Activated CD4-positive, alpha-beta T cell treated with anti-CD3 and anti-CD28 coated beads, Interleukin-2, amount 50 U/mL, for 24 hours (primary cell): ENCODE measurements at regions not wholly inside any gene's neighbourhood (a gene's known extent, or its start where the extent isn't known, plus 50 kb on each side); places are given as distances from the start of the nearest gene placed in this dataset.

Experiments used
- DNase-seq, 2 donors: peaks; one replicate each; pipeline ENCODE4 v3.0.0-alpha.2; 2020; ENCODE audit warnings: low read depth in 1 of 2, low spot score in 1 of 2

DNA sequence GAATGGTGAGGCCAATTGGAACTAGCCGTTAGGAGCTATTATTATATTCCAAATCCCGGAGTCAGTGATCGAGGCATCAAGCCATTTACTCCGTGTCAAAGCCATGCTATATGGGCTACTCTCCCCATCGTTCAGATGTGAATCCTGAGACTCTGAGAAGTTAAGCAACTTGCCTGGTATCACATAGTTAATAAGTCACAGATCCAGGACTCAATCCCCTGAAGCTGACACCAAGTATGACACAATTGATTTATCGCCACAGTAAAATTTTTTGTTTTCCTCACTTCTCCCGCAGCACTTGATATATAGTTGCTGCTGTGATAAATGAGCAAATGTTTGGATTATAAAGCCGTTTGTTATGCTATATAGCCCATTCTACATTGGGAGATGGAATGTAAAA lies 50.8 kb upstream of the TSHZ2 start:
- no peak for DNase-seq

DNA sequence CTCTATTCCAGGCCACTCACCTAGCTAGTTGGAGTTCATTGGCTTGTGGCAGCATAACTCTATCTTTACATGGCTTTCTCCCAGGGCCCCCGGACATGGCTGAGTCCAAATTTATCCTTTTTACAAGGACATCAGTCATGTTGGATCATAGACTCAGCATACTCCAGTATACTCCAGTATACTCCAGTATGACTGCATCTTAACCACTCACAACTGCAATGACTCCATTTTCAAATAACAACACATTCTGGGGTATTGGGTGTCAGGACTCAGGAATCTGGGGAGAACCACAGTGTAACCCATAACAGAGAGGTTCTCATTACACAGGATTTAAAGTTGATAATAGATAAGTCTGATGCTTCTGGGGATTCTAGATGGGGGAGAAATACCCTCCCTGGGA lies 53.8 kb upstream of the TSHZ2 start:
- DNase-seq: no peak

DNA sequence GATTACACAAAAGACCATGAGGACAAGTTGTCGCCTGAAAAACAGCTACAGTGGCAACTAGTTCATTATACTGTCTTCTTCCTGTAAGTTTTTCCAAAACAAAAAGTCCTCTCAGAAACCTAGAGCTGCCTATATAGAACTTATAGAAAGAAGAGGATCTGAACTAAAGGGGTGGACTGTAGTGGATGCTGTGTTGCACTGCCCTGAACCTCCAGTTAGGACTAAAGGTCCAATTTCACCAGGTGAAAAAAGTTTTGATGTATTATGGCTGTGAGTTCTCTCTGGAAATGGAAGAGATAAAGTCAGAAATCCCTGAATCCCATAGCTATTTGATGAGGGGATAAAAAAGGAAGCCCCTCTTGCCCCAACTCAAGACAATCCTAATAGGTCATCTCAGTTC lies 56.6 kb upstream of the TSHZ2 start:
- DNase-seq: no peak

DNA sequence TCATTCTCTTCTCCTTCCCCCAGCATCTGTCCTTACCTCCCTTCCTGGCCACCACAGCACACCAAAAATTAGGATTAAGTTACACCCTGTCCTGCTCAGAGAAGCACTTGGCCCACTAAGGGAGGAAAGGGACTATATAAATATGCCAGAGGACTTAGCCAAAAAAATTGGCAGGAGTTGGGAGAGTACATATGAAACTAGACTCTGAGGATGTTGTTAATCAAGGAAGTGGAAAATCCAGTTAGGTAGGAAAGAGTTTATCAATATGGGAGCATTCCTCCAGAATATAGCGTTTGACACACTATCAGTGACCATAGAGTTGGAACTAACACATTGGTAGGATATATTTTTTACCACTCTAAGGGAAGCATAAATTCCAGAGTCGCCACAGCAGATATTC lies 57.3 kb upstream of the TSHZ2 start:
- DNase-seq: no peak

DNA sequence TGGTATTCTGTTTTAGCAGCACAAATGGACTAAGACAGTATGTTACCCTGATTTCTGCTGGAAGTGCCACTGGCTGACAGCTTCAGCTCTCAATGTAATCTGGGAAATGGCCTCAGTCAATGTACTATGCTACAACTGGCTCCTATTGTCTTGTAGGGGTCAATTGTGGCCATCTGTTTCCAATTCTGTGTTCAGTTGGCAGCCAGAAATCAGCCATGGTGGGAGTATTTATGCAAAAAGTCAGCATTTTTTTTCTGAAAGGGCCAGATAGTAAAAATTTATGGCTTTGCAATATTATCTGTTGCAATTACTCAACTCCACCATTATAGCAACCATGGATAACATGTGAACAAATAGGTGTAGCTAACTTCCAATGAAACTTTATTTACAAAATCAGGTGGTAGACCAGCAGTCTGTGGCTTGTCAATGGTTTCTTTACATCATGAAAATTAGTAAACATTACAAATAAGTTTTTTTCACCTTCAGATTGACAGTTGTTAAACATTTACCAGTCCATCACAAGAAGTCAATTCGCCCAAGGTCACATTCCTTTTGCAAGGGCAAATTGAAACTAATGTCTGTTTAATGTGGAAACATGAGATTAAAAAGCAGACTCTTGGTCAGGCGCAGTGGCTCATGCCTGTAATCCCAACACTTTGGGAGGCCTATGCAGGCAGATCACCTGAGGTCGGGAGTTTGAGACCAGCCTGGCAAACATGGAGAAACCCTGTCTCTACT lies 58.3 kb upstream of the TSHZ2 start:
- DNase-seq: no peak

DNA sequence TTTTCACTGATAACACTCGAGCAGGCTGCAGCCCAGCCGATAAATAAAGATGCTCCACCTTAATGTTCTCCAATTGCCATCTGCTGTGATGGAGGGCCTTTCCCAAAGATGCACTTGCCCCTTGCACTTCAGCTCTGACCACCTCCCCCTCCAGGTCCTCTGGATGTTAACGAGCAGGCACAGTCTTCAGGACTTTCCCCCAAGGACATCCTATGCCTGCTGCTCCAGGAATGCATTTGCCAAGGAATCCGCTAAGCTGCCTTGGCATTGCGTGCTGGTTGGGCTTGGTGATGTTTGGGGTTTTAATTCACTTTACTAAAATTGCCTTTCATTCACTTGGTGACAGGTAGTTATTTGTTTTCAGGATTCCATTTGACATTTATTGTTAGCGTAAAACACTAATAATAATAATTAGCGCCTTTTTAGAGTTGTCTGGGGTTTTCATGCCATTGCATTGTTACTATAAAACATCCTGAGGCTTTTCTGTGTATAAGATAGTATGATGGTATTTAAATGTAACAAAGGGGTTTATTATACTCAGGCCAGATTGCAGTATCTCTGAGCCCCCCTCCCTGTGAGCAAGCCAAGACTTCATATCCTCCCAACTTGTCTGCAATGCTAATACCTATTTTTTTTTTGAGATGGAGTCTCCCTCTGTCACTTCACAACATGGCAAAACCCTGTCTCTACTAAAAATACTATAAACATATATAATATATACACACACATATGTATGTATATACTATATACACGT lies 66.7 kb upstream of the TSHZ2 start:
- DNase-seq: no peak

DNA sequence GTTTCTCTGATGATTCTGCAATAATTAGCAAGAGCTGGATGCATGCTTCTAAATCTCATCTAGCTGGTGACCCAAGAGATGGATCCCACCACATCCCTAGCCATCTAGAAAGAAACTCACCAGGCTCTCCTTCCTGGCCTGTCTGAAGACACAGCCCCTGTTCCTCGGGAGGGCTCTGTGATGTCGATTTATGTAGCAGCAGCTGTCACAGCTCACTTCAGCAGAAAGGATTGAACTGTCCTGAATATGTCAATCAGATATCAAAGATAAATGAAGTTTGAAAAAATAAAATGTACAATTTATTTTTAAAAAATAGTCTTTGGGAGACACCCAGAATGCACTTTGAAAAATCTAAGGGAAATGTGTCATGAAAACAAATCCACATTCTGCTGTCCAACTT lies 67.3 kb upstream of the TSHZ2 start:
- no peak for DNase-seq

DNA sequence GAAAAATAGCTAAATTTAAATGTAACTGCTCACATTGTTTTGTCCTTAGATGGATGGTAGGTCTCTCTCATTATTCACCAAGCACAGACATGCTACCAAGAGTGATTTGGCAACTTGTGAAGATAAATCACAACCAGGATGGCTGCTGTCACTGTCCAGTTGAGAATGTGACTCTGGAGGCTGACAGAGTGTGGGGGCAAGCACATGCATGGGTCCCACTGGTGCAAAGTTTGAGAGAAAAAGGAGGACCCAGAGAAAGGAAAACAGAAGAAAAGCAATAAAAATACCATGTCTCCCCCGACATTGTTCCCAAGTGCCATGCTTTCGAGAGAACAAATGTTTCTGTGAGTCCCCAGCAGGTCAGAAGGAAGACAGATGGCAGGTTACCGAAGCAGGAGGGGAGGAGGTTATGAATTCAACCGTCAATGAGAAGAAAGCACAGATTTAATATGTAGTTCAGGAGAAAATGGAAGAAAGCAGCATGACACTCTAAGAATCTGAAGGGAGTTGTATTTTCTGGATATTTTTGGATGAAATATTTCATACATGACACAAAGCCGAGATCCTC lies 73.0 kb upstream of the TSHZ2 start:
- DNase-seq: no peak

DNA sequence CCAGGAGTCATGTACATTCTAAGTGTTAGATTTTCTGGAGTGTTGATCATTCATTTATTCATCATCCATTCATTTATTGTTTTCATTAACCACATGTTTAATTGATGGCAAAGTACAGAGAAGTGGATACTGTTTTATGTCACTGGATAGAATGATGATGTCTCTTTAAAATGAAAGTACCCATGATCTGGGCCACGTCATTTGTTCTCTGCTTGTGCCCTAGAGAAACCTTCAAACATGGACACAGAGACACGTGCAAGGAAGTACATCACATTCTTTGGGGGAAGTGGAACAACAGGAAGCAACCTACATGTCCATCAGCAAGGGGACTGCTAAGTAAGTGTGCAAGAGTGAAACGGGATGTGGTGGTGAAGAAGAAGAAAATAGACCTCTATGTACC lies 75.8 kb upstream of the TSHZ2 start:
- no peak for DNase-seq

DNA sequence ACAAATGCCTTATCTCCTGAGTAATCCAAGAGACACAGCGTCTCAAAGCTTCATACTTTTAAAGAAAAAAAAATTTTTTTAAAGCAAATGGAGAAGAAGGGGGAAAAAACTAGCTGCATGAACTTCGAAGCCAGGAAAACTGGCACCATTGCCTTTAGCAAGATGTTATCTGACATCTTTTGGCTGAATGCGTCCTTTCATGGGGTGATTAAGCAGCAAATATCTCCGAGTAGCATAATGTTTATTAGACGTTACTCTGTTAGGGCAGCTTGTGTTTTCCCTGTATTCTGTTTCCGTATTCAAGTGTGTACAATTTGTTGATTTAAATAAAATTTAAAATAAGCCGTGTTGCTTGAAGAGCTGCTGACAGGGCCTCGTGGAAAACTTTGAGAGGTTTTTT lies 76.5 kb upstream of the TSHZ2 start:
- DNase-seq: no peak

DNA sequence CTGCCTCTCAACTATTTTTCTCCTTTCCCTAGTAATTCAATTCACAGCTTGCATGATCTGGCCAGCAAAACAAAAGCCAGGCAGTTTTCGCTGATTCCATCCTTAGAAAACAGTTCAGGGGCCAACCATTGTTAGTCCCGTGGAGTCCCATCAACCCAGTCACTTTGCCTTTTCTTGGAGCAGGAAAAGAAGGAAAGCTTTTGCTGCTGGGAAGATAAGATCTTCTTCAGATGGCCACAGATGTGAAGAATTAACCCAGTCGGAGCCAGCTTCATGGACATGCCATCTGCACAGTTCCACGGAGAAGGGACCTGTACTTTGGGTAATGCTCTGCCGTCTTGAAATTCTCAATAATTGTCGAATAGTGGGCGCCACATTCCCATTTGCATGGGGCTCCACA lies 76.9 kb upstream of the TSHZ2 start:
- DNase-seq: no peak

DNA sequence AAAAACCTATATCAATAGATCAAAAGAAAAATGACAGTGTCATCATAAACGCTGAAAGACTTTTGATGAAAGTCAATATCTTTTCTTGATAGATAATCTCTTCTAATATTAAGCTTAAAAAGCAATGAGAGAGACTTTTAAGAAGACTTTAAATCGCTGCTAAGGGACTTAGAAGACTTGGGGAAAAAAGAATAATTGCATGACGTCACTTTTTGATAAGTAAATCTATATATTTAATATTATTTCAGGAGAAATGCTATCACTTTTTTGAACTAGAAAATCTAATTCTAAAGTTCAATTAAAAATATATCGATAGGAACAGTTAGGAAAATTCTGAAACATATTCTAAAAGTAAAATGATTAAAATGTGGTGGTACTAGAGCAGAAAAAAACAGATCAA lies 78.7 kb upstream of the TSHZ2 start:
- no peak for DNase-seq

DNA sequence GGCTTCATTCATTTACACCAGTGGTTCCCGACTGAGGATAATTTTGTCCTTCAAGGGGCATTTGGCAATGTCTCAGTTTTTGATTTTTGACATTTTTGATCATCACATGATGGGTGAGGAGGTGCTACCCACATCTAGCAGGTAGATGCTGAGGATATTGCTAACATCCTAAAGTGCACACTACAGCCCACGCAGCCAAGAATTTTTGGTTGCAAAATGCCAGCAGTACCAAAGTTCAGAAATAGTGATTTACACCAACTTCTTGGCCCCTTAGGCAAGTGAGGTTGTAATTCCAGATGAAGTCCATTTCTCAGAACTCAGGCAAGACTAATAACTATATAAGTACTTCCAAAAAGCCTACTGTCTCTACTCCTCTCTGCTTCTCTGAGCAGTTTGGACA lies 80.1 kb upstream of the TSHZ2 start:
- DNase-seq: no peak

DNA sequence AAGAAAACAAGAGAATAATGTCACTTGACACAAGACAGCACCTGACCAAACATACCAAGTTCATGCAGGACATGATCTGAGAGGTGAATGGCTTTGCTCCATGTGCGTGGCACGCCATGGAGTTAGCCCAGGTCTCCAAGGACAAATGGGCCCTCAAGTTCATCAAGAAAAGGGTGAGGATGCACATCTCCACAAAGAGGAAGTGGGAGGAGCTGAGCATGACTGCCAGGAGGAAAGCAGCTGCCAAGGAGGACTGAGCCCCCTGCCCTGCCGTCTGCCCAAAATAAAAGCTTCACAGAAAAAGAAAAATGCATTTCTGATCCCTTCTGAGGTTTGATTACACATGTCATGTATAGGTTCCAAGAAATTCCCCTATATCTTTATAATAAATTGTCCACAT lies 82.0 kb upstream of the TSHZ2 start:
- no peak for DNase-seq

DNA sequence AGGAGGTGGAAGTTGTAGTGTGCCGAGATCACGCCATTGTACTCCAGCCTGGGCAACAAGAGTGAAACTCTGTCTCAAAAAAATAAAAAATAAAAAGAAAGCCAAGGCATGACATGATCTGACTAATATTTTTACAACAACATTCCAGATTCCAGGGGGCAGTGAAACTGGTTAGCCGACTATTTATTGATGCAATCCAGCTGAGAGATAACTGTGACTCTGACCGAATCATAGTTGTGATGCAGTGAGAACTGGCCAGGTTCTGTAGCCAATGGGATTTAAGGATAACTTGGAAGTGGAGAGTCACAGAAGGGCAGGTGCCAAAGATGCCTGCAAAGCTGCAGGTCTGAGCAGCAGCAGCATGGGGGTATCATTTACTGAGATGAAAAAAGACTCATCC lies 82.9 kb upstream of the TSHZ2 start:
- DNase-seq: no peak

DNA sequence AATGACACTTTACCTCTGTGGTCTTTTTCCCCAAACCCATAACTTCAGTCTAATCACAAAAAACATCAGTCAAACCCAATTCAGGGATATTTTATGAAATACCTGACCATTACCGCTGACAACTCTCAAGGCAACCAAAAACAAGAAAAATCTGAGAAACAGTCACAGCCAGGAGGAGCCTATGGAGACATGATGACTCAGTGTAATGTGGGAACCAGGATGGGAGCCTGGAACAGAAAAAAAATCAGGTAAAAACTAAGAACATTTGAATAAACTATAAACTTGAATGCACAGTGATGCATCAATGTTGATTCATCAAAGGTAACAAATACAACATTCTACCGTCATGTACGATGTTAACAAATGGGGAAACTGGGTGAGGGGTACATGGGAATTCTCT lies 84.1 kb upstream of the TSHZ2 start:
- no peak for DNase-seq

DNA sequence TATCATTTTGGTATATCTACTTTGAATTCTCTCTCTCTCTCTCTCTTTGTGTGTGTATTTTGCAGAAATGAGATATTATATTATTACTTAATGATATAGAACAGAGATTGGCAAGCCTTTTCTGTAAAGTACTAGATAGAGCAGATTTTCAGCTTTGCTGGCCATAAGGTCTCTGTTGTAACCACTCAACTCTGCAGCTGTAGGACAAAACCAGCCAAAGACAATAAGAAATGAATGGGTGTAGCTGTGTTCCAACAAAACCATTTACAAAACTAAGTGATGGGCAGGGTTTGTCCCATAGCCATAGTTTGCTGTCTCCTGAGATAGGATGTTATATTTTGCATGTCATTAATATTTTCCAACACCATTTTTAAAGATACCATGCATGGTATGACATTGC lies 91.2 kb upstream of the TSHZ2 start:
- DNase-seq: no peak

DNA sequence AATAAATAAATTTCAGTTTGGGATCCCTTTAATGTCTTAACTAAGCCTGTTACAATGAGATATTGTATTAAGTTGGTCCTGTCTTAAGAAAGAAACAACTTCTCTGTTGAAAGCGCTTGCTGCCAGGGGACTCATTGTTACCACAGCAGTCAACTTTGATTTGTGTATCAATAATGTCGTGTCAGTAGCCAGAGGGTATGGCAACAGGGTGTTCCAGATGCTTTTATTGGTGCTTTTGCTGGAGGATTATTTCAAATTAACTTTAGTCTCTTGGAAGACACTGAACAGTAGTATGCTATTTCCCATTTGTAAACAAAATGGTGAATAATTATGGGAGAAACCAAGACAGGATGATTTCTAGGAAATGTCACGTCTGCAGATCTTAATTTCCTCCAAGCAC lies 91.9 kb upstream of the TSHZ2 start:
- no peak for DNase-seq

DNA sequence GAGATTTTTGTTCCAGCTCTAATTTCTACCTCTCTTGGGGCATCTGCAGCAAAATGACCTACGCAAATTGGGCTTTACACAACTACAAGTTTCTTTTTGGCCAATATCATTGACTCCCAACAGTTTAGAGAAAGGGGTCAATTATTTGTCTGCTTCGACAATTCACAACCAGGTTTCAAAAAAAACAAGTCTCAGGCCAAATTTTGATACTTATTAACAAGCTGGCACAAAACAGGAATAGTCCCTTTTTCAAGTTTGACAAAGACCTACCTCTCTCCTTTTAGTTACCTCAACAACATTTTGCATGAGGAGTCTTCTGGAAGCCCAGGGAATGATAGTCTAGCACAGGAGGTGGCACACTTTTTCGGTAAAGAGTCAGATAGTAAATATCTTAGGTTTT lies 97.9 kb upstream of the TSHZ2 start:
- no peak for DNase-seq

DNA sequence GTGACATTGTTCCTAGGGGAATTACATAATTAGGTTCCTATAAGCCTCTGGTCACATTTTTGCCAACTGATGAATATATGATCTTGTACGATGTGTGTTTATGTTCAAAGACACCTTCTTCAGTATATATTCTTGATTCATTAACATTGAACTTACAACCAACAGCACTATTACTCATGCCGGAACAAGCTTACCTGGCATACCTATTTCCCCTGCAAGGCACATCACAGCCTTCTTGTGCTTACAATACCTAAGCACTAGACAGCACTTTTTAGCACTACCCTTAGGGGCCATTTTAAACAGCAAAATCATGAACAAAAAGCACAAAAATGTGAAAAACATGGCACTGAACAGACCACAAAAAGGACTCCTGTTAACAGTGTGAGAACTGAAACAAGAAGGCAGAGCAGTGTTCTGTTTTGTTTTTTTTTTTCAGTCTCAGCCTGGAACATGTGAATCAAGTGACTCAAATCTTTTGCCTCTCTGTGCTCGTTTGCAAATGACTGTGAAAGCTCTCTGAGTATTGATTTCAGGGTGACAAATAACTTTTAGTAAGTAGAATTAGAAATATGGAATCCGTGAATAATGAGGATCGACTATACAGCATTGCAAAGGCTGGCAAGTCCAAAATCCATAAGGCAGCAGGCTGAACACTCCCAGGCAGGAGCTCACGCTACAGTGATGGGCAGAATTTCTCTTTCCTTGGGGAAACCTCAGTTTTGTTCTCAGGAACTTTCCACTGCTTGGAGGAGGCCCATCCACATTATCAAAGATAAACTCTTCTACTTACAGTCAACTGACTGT lies 102.3 kb upstream of the TSHZ2 start:
- no peak for DNase-seq

DNA sequence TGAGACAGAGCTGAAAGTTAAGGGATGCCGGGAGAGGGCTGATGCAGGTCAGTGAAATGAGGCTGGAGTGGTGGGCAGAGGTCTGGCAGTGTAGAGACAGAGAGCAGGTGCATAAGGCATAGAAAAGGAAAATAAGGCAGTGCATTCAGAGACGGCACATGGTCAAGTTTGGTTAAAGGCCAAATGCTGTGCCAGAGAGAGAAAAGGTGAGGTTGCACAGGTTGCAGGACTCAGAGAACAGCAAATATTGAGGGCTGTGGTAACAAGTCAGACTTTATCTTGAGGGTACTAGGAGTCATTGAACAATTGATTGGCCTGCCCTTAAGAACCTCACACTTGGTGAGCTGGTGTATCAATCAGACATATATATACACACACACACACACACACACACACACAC lies 102.9 kb upstream of the TSHZ2 start:
- DNase-seq: no peak

DNA sequence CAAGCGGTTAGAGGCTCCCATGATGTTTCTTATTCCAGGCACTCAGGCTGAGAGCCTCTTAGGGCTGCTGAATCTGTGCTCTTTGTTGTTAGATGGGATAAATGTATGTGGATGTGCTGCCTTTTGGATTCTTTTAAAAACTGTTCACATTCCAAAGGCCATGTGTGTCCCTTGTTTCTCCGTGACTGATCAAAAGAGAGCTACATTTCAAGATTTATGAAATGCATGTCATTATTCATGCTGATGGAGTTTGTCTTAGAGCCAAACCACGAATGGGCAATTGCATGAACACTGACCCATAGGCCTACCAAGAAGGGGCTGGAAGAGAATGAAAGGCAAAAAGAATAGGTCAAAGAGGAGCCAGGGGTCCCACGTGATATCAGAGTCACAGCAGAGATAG lies 104.9 kb upstream of the TSHZ2 start:
- no peak for DNase-seq
